ENCODE measurements at regions not wholly inside any gene's neighbourhood (a gene's known extent, or its start where the extent isn't known, plus 50 kb on each side); places are given as distances from the start of the nearest gene placed in this dataset.

DNA sequence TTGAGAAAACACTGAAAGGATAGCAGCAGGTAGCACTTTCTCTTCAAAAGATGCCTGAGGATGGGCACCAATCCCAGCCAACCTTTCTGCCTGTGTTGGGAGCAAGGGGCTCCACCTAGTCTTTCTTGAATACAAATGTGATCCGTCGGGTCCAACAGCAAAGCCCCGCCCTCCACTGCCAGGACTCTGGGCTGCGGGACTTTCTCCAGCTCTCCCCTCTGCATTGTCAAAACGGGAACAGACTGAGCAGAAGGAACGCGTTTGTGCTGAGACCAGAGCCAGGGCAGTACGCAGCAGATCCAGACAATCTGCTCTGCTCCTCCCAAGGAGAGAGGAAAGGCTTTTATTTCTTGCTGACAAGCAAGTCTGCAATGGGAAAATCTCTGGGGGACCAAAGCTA, 139.7 kb downstream of the SEC61B start:
- H3K4me1 ChIP-seq (ENCODE audit: insufficient read depth, low read length): no peaks in the 10 kb centered on the region
- DNase-seq (no peak), ATAC-seq (ENCODE audit: poor library complexity) (no peak)
- TF ChIP-seq, protein P1, sequence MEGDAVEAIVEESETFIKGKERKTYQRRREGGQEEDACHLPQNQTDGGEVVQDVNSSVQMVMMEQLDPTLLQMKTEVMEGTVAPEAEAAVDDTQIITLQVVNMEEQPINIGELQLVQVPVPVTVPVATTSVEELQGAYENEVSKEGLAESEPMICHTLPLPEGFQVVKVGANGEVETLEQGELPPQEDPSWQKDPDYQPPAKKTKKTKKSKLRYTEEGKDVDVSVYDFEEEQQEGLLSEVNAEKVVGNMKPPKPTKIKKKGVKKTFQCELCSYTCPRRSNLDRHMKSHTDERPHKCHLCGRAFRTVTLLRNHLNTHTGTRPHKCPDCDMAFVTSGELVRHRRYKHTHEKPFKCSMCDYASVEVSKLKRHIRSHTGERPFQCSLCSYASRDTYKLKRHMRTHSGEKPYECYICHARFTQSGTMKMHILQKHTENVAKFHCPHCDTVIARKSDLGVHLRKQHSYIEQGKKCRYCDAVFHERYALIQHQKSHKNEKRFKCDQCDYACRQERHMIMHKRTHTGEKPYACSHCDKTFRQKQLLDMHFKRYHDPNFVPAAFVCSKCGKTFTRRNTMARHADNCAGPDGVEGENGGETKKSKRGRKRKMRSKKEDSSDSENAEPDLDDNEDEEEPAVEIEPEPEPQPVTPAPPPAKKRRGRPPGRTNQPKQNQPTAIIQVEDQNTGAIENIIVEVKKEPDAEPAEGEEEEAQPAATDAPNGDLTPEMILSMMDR (IDR thresholded peaks at IDR 0.05): no peak
- no peaks in the 10 kb centered on the region for H3K36me3 ChIP-seq (ENCODE audit: insufficient read depth, low read length)
- H3K27ac ChIP-seq (ENCODE audit: low read depth in 1 of 2, low read length in 2 of 2): no peak overlapping the region
- no peak overlapping the region for H3K4me3 ChIP-seq (ENCODE audit: low read length)
- ChIA-PET CTCF (no interaction called here), POLR2A (no interaction called here)
- Mint-ChIP-seq H3K27me3 (peaks cover 42% of the 10 kb centered on the region), H3K4me3 (no peak overlapping the region), H3K9me3 (no peaks in the 10 kb centered on the region), H3K4me1 (ENCODE audit: low read depth) (no peaks in the 10 kb centered on the region), H3K27ac (no peak overlapping the region), H3K36me3 (ENCODE audit: low read depth) (no peaks in the 10 kb centered on the region)
- intact Hi-C loops (cut with DNase I, micrococcal nuclease): no loop called here
- H3K27me3 ChIP-seq (ENCODE audit: control insufficient read depth in 1 of 2, insufficient read depth in 2 of 2, low read length in 2 of 2): peaks cover 3 to 8% of the 10 kb centered on the region in 2 experiments
- no peaks in the 10 kb centered on the region for H3K9me3 ChIP-seq (ENCODE audit: control insufficient read depth in 1 of 2, insufficient read depth in 1 of 2, low read length in 2 of 2)

GRCh38 chr9:99362321-99362720, 140.2 kb downstream of the SEC61B start:
- Histone ChIP-seq H3K4me3 (ENCODE audit: low read length) (no peak overlapping the region), H3K27ac (ENCODE audit: low read depth in 1 of 2, low read length in 2 of 2) (no peak overlapping the region), H3K9me3 (ENCODE audit: control insufficient read depth in 1 of 2, insufficient read depth in 1 of 2, low read length in 2 of 2) (no peaks in the 10 kb centered on the region), H3K27me3 (ENCODE audit: control insufficient read depth in 1 of 2, insufficient read depth in 2 of 2, low read length in 2 of 2) (peaks cover 3 to 8% of the 10 kb centered on the region in 2 experiments), H3K4me1 (ENCODE audit: insufficient read depth, low read length) (no peaks in the 10 kb centered on the region), H3K36me3 (ENCODE audit: insufficient read depth, low read length) (no peaks in the 10 kb centered on the region)
- POLR2A ChIA-PET: no interaction called here
- H3K27me3 Mint-ChIP-seq: peaks cover 47% of the 10 kb centered on the region
- H3K36me3 Mint-ChIP-seq (ENCODE audit: low read depth): no peaks in the 10 kb centered on the region
- CTCF ChIA-PET: no interaction called here
- no peak overlapping the region for H3K27ac Mint-ChIP-seq
- H3K9me3 Mint-ChIP-seq: no peaks in the 10 kb centered on the region
- no peak for ATAC-seq (ENCODE audit: poor library complexity)
- intact Hi-C loops (cut with DNase I, micrococcal nuclease): no loop called here
- H3K4me1 Mint-ChIP-seq (ENCODE audit: low read depth): no peaks in the 10 kb centered on the region
- TF ChIP-seq, protein P1 (IDR thresholded peaks at IDR 0.05): no peak
- H3K4me3 Mint-ChIP-seq: no peak overlapping the region
- DNase-seq: no peak

- H3K27me3 Mint-ChIP-seq: peaks cover 46% of the 10 kb centered on the region
- ChIA-PET CTCF (no interaction called here), POLR2A (no interaction called here)
- Histone ChIP-seq H3K4me3 (ENCODE audit: low read length) (no peak overlapping the region), H3K27ac (ENCODE audit: low read depth in 1 of 2, low read length in 2 of 2) (no peak overlapping the region), H3K4me1 (ENCODE audit: insufficient read depth, low read length) (peaks cover 2% of the 10 kb centered on the region), H3K9me3 (ENCODE audit: control insufficient read depth in 1 of 2, insufficient read depth in 1 of 2, low read length in 2 of 2) (no peaks in the 10 kb centered on the region), H3K36me3 (ENCODE audit: insufficient read depth, low read length) (no peaks in the 10 kb centered on the region), H3K27me3 (ENCODE audit: control insufficient read depth in 1 of 2, insufficient read depth in 2 of 2, low read length in 2 of 2) (peaks cover 9 to 10% of the 10 kb centered on the region in 2 experiments)
- no peaks in the 10 kb centered on the region for H3K36me3 Mint-ChIP-seq (ENCODE audit: low read depth)
- no peak for ATAC-seq (ENCODE audit: poor library complexity)
- no peaks in the 10 kb centered on the region for H3K9me3 Mint-ChIP-seq
- H3K4me3 Mint-ChIP-seq: no peak overlapping the region
- TF ChIP-seq, protein P1 (IDR thresholded peaks at IDR 0.05): no peak
- no peak for DNase-seq
- H3K4me1 Mint-ChIP-seq (ENCODE audit: low read depth): no peaks in the 10 kb centered on the region
- no peak overlapping the region for H3K27ac Mint-ChIP-seq
- intact Hi-C loops (cut with DNase I, micrococcal nuclease): no loop called here
These were observed 141.4 kb downstream of the SEC61B start for GRCh38 chr9:99363509-99363908.

Measured in CD4-positive, alpha-beta T cell (primary cell).